Large intestine (tissue), 3 donors: ENCODE measurements at regions not wholly inside any gene's neighbourhood (a gene's known extent, or its start where the extent isn't known, plus 50 kb on each side); places are given as distances from the start of the nearest gene placed in this dataset.

Experiments
- DNase-seq, 2 donors: peaks; one replicate each; pipeline versions ENCODE4 v3.0.0 to v3.0.0-alpha.2; 2013
- H3K27ac ChIP-seq: one replicate; pipeline ENCODE4 v1.5.1; 2013; ENCODE audit warnings: low read length
- H3K27me3 ChIP-seq: 2 replicates; pipeline ENCODE4 v1.6.1; 2013; ENCODE audit warnings: low read length; ENCODE audit not compliant: control insufficient read depth, insufficient read depth
- H3K36me3 ChIP-seq: 2 replicates; pipeline ENCODE4 v1.6.1; 2013; ENCODE audit warnings: low read length; ENCODE audit not compliant: control insufficient read depth, insufficient read depth
- H3K4me1 ChIP-seq: one replicate; pipeline ENCODE4 v1.6.1; 2013; ENCODE audit warnings: low read length; ENCODE audit not compliant: control insufficient read depth, insufficient read depth
- H3K4me3 ChIP-seq: one replicate; pipeline ENCODE4 v1.5.1; 2013; ENCODE audit warnings: low read length
- H3K9me3 ChIP-seq: one replicate; pipeline ENCODE4 v1.6.1; 2013; ENCODE audit warnings: mild to moderate bottlenecking, low read depth, low read length, moderate library complexity; ENCODE audit not compliant: control insufficient read depth
- WGBS: methylation state at CpG from one replicate; pipeline ENCODE4 v1.1.5; 2013; ENCODE audit warnings: low lambda C conversion rate; ENCODE audit not compliant: insufficient coverage; 5-methylcytosine and 5-hydroxymethylcytosine counted together

GRCh38 chr7:148472406-148472805 is 118.2 kb upstream of the C7orf33 start:
- H3K36me3 ChIP-seq, result no peaks in the 10 kb centered on the region
- H3K4me3 ChIP-seq, result no peak overlapping the region
- no peaks in the 10 kb centered on the region for H3K4me1 ChIP-seq
- no peak for DNase-seq
- H3K27ac ChIP-seq, result no peak overlapping the region
- H3K9me3 ChIP-seq, result no peaks in the 10 kb centered on the region
- H3K27me3 ChIP-seq, result no peaks in the 10 kb centered on the region
- WGBS, result 100% methylated on average over 1 of the region's 11 CpGs

GRCh38 chr7:148473703-148474480 is 116.7 kb upstream of the C7orf33 start:
- Histone ChIP-seq H3K27ac (no peak overlapping the region), H3K4me1 (no peaks in the 10 kb centered on the region), H3K36me3 (no peaks in the 10 kb centered on the region), H3K9me3 (no peaks in the 10 kb centered on the region), H3K4me3 (no peak overlapping the region), H3K27me3 (no peaks in the 10 kb centered on the region)
- no peak for DNase-seq
- WGBS, result 100% methylated on average over 2 of the region's 14 CpGs

GRCh38 chr7:148474481-148475025 is 116.0 kb upstream of the C7orf33 start:
- Histone ChIP-seq H3K36me3 (no peaks in the 10 kb centered on the region), H3K27me3 (no peaks in the 10 kb centered on the region), H3K27ac (no peak overlapping the region), H3K4me3 (no peak overlapping the region), H3K9me3 (no peaks in the 10 kb centered on the region), H3K4me1 (no peaks in the 10 kb centered on the region)
- no CpG with 5 or more reads among the region's 6 CpGs for WGBS
- DNase-seq, result no peak

- no peaks in the 10 kb centered on the region for H3K27me3 ChIP-seq
- H3K9me3 ChIP-seq, result no peaks in the 10 kb centered on the region
- WGBS, result no CpG with 5 or more reads among the region's 9 CpGs
- H3K4me1 ChIP-seq, result no peaks in the 10 kb centered on the region
- no peaks in the 10 kb centered on the region for H3K36me3 ChIP-seq
- no peak for DNase-seq
- no peak overlapping the region for H3K27ac ChIP-seq
- no peak overlapping the region for H3K4me3 ChIP-seq
These were observed 112.0 kb upstream of the C7orf33 start for GRCh38 chr7:148478551-148478950.

GRCh38 chr7:148480479-148481146 is 110.0 kb upstream of the C7orf33 start:
- no peaks in the 10 kb centered on the region for H3K27me3 ChIP-seq
- no peaks in the 10 kb centered on the region for H3K36me3 ChIP-seq
- no CpG with 5 or more reads among the region's 5 CpGs for WGBS
- H3K27ac ChIP-seq, result no peak overlapping the region
- no peak overlapping the region for H3K4me3 ChIP-seq
- H3K9me3 ChIP-seq, result no peaks in the 10 kb centered on the region
- DNase-seq, result no peak
- H3K4me1 ChIP-seq, result peaks cover under 1% of the 10 kb centered on the region

- Histone ChIP-seq H3K27ac (no peak overlapping the region), H3K4me1 (peaks cover 6% of the 10 kb centered on the region), H3K4me3 (no peak overlapping the region), H3K27me3 (no peaks in the 10 kb centered on the region), H3K36me3 (no peaks in the 10 kb centered on the region), H3K9me3 (no peaks in the 10 kb centered on the region)
- DNase-seq, result no peak
- WGBS, result no CpG with 5 or more reads among the region's 3 CpGs
These were observed 109.4 kb upstream of the C7orf33 start for GRCh38 chr7:148481147-148481526.

GRCh38 chr7:148481971-148482626 is 108.5 kb upstream of the C7orf33 start:
- no peaks in the 10 kb centered on the region for H3K27me3 ChIP-seq
- H3K4me1 ChIP-seq, result peaks cover 6% of the 10 kb centered on the region
- no peaks in the 10 kb centered on the region for H3K36me3 ChIP-seq
- H3K27ac ChIP-seq, result no peak overlapping the region
- no peaks in the 10 kb centered on the region for H3K9me3 ChIP-seq
- no peak overlapping the region for H3K4me3 ChIP-seq
- WGBS, result 100% methylated on average over 1 of the region's 19 CpGs
- no peak for DNase-seq

GRCh38 chr7:148483515-148484308 is 106.9 kb upstream of the C7orf33 start:
- DNase-seq, result no peak
- no peaks in the 10 kb centered on the region for H3K9me3 ChIP-seq

GRCh38 chr7:148484486-148484885 is 106.1 kb upstream of the C7orf33 start:
- DNase-seq, result no peak
- H3K36me3 ChIP-seq, result no peaks in the 10 kb centered on the region
- no CpG with 5 or more reads among the region's 3 CpGs for WGBS
- no peak overlapping the region for H3K4me3 ChIP-seq
- peaks cover 6% of the 10 kb centered on the region for H3K4me1 ChIP-seq
- no peaks in the 10 kb centered on the region for H3K9me3 ChIP-seq
- H3K27me3 ChIP-seq, result no peaks in the 10 kb centered on the region
- H3K27ac ChIP-seq, result no peak overlapping the region

More at GRCh38 chr7:148483515-148484308, 106.9 kb upstream of the C7orf33 start:
- peaks cover 6% of the 10 kb centered on the region for H3K4me1 ChIP-seq
- no peaks in the 10 kb centered on the region for H3K27me3 ChIP-seq
- H3K4me3 ChIP-seq, result no peak overlapping the region
- H3K27ac ChIP-seq, result no peak overlapping the region
- 80% methylated on average over 1 of the region's 17 CpGs for WGBS
- H3K36me3 ChIP-seq, result no peaks in the 10 kb centered on the region

GRCh38 chr7:148485618-148486017 is 104.9 kb upstream of the C7orf33 start:
- no CpG with 5 or more reads among the region's 3 CpGs for WGBS
- H3K27me3 ChIP-seq, result no peaks in the 10 kb centered on the region
- H3K4me1 ChIP-seq, result peaks cover 6% of the 10 kb centered on the region
- H3K9me3 ChIP-seq, result no peaks in the 10 kb centered on the region
- H3K4me3 ChIP-seq, result no peak overlapping the region
- H3K27ac ChIP-seq, result no peak overlapping the region
- no peaks in the 10 kb centered on the region for H3K36me3 ChIP-seq
- peak in 1 of 2 donors; percentile 39 for DNase-seq
